HG02973 (cell line): ENCODE measurements at regions not wholly inside any gene's neighbourhood (a gene's known extent, or its start where the extent isn't known, plus 50 kb on each side); places are given as distances from the start of the nearest gene placed in this dataset.
"Not testable (repeated sequence)": the region's sequence is repeated elsewhere in the genome, so short reads cannot be mapped to it uniquely, and the experiment has no call there.

ENCODE experiments used
- ATAC-seq: cut with Tn5 transposase; IDR thresholded peaks from one replicate; pipeline ENCODE4 v1.9.1; 2021; ENCODE audit warnings: moderate library complexity; ENCODE audit not compliant: unreplicated experiment

- ATAC-seq = no peak
Observed at GRCh38 chrX:121283921-121284320, 236.5 kb downstream of the GLUD2 start.

DNA sequence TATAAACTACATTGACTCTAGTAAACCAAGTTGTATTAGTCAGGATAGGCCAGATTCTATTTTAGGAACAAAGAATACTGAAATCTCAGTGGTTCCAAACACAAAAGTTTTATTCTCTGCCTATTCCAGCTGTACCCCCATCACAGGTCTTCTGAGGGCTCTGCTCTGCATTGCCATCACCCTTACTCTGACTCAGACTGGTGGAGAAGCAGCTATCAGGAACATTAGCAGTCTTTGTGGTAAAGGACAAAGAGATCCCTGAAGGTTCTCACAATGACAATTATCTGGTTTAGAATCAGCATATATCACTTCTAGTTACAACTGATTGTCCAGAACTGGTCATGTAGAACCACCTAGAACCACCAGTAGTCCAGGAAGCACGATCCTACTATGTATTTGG is 251.1 kb downstream of the GLUD2 start:
- ATAC-seq = no peak

GRCh38 chrX:121301356-121301755 is 253.9 kb downstream of the GLUD2 start:
- no peak for ATAC-seq

- ATAC-seq = no peak
Observed at GRCh38 chrX:121301822-121302221, 254.4 kb downstream of the GLUD2 start.

- peak; percentile 78 for ATAC-seq
Observed at GRCh38 chrX:121307449-121307848, 260.0 kb downstream of the GLUD2 start.

DNA sequence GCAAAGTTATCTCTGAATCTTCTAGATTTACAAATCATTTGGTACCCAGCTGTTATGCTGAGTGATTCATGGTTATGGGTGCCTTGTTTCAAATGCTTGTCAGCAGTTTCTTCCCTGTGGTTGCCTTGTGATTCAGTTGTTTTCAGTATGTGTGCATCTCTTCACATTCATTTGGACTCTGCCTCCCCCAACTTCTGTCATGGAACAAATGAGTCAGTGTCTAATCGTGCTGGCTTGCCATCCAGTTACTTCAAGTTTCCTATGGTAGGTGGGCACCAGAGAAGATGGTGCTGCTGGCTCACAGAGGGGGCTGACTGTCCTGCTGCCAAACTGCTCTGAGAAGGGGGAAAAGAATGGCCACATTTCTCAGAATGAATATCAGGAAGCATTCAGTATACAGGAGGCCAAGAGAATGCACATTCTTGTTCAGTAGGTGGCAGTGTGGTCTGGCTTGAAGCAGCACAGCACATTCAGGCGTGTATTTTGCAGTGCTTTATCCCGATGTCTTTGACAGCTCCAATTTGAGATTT is 260.9 kb downstream of the GLUD2 start:
- ATAC-seq = peak; percentile 81

DNA sequence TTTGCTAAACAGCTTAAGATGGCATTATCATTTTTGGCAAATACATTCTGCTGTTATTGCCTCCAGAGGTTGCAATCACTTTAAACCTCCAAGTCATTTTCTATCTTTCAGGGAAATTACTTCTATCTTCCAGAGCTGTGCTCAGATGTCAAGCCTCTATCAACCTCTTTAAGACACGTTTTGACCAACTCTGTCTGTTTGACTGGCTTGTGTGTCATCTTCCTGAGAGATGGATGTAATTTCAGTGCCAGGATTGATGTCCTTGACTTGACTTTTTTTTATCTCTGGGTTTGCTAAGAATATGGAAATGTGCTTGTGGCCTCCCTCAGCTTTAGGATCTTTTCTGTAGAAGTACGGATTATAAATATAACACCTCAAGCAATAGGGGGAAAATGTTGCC is 263.4 kb downstream of the GLUD2 start:
- ATAC-seq = no peak

GRCh38 chrX:121320441-121320840 is 273.0 kb downstream of the GLUD2 start:
- no peak for ATAC-seq

- ATAC-seq = no peak
Observed at GRCh38 chrX:121322159-121322558, 274.7 kb downstream of the GLUD2 start.

GRCh38 chrX:121323337-121323736 is 275.9 kb downstream of the GLUD2 start:
- ATAC-seq = no peak

GRCh38 chrX:121333942-121334341 is 286.5 kb downstream of the GLUD2 start:
- ATAC-seq = no peak

- no peak for ATAC-seq
Observed at GRCh38 chrX:121336831-121337421, 289.5 kb downstream of the GLUD2 start.

DNA sequence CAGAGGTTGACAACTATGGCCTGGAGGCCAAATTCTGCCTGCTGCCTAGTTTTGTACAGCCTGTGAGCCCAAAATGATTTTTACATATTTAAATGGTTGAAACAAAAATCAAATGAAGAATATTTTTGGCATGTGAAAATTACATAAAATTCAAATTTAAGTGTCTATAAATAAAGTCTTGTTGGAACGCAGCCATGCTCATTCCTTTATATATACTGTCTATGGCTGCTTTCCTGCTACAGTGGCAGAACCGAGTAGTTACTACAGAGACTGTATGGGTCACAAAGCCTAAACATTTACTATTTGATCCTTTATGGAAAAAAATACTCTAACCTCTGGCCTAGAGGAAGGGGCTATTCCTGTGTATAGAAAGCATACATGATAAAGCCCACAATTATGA is 290.4 kb downstream of the GLUD2 start:
- no peak for ATAC-seq

GRCh38 chrX:121349263-121349662 is 301.9 kb downstream of the GLUD2 start:
- ATAC-seq = no peak

GRCh38 chrX:121356139-121356849 is 308.9 kb downstream of the GLUD2 start:
- ATAC-seq = no peak

- no peak for ATAC-seq
Observed at GRCh38 chrX:121356850-121357171, 309.4 kb downstream of the GLUD2 start.

DNA sequence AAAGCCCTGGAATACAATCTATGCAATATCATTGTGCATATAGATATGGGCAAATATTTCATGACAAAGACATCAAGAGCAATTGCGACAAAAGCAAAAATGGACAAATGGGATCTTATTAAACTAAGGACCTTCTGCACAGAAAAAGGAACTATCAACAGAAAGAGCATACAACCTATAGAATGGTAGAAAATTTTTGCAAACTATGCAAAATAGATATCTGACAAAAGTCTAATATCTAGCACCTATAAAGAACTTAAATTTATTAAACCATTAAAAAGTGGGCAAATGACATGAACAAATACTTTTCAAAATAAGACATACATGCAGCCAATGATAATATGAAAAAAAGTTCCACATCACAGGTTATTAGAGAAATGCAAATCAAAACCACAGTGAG is 312.9 kb downstream of the GLUD2 start:
- ATAC-seq = no peak

- no peak for ATAC-seq
Observed at GRCh38 chrX:121365572-121366161, 318.3 kb downstream of the GLUD2 start.

GRCh38 chrX:121374471-121374870 is 327.1 kb downstream of the GLUD2 start:
- no peak for ATAC-seq

DNA sequence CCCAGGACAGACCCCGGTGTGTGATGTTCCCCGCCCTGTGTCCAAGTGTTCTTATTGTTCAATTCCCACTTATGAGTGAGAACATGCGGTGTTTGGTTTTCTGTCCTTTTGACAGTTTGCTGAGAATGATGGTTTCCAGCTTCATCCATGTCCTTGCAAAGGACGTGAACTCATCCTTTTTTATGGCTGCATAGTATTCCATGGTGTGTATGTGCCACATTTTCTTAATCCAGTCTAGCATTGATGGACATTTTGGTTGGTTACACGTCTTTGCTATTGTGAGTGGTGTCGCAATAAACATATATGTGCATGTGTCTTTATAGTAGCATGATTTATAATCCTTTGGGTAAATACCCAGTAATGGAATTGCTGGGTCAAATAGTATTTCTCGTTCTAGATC is 334.5 kb downstream of the GLUD2 start:
- not testable (repeated sequence) for ATAC-seq

DNA sequence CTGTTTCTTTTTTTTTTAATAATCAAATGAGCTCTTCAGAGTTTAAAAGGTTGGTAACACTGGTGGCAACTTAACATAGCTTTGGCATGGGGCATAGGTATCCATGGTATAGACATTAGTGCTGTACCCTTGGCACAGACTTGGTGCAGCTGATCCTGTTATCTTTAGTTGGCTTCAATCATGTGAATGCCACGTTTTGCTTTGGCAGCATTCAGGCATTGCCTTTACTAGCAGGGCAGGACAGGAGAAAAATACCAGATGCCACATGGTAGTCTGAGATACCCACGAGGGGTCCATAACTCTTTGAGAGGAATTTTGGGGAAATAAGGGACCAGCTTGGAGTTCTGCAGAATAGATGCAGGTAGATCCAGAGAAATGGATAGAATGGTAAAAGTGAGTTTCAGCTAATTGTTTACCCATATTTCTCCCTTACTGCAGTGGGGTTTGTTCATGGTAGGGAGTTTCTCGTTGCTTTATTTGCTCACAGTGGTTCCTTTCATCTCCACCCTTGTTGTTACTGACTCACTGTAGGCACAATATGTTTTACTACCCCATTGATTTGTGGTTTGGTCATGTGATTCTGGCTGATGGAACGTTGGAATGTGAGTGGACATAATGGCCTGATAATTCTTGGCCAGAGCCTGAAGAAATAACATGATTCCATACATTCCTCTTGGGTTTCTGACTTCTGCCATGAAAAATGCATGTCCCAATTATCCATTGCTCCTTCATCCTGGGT is 342.7 kb downstream of the GLUD2 start:
- no peak for ATAC-seq

GRCh38 chrX:121405826-121406225 is 358.4 kb downstream of the GLUD2 start:
- ATAC-seq = no peak
